ENCODE measurements at regions not wholly inside any gene's neighbourhood (a gene's known extent, or its start where the extent isn't known, plus 50 kb on each side); places are given as distances from the start of the nearest gene placed in this dataset.

DNA sequence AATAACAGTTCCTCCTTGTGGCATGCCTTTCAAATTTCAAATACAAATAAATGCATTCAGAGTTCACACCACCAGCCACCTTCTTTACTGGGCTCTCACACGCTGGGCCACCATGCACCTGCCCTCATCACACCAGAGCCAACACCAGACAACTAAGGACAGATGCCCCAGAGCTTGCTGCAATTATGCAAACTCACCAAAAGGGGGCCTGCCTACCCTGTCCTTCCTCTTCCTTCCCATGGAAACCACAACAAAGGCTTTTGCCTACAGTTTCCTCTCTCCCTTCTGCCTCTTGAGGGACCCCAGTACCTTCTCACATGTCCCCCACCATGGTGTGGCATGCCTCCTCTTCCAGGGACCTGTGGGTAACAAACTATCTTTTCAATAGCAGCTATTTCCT lies 1333.9 kb upstream of the TENM3 start:
- peak; percentile 13 for DNase-seq

DNA sequence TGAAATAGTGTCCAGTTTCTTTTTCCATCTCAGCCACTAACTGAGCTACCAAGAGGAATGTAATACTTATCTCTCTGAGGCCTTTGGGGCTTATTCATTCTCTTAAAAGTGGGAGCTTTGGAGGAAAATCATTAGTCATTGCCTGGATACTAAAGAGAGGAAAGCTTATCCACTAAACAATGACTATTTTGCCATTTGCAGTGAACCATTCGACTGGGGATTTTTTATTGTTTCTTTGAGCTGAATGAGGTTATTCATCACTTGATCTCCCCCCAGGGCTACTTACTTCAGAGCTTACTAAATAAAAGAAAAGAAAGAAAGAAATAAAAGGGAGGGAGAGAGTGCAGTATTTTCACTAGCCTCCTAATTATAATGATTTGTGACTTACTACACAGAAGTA lies 1329.5 kb upstream of the TENM3 start:
- DNase-seq, result peak; percentile 70

DNA sequence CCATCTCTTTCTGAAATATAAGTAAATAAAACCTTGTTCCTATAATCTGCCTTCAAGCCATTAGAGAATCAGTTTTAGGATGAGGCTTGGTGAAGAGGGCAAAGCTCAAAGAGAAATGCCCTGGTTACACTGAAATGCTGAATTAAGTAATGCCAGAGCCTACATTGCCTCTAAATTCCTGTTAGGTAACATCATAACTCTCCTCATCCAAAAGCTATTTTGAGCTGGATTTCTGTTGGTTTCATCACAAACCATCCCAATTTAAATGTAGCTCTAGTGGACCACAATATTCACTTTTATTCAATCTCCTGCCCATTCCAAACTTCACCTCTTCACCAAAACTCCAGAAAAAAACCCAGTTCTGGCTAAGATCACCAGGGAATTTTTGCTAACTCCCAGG lies 1319.7 kb upstream of the TENM3 start:
- peak; percentile 87 for DNase-seq

DNA sequence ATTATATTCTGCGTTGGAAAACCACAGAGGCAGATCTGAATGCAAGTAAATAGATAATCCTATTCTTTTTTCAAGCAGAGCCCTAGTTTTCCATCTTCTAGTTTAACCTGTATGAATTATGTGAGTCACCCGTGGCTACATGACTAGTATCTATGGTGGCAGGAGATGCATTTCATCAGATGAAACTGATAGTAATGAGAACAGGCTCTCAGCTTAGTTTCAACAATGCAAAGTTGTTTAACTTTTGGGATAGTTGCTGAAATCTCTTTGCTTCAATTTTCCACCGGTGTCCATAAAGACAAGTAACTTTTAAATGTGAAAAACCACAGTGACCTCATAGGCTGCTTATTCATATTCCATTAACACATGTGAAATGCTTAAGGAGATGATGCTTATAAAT lies 1317.4 kb upstream of the TENM3 start:
- peak; percentile 59 for DNase-seq

DNA sequence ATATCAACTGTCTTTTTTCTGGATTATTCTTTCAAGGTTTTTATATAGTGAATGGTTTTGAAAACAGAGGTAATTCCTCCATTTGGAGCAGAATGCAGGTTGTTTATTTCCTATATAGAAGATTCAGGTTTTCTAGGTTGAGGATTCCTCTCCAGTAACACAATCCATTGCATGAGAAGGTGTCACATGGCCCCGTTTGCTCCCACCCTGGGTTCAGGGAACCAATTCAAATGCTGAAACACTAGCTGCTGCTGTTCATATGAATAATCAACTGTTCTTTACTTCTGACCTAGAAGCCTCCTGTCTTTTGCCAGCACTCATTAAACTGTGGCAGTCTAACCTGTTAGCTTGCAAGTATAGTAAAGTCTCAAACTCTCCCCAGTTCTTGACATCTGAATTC lies 1316.9 kb upstream of the TENM3 start:
- no peak for DNase-seq

DNA sequence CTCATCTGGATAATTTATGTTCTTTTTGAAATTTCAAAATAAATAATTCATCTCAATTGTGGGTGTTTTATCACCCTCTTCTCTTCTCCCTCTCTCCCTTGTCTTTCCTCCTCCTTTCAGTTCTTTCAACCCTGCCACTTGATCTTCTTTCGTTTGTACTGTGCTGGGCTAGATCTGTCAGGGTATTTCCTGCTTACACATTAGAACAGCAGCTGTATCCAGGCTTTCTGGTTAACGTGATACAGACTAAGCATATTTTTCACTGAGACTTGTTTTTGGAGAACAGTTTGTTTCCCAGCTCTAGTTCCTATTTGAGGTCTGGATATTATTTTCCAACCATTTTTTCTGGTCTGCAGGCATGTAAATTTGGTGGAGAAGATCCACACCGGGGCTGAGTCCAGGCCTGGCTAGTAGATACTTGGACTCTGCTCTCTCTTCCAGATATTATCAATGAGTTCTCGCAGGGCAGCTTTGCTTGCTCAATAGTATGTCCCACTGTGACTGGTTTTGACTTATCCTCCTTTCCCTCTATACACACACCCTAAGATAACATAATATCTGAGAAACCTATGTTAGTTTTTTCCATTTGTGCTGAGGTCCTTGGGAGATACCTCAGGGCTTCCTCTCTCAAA lies 1310.7 kb upstream of the TENM3 start:
- no peak for DNase-seq

DNA sequence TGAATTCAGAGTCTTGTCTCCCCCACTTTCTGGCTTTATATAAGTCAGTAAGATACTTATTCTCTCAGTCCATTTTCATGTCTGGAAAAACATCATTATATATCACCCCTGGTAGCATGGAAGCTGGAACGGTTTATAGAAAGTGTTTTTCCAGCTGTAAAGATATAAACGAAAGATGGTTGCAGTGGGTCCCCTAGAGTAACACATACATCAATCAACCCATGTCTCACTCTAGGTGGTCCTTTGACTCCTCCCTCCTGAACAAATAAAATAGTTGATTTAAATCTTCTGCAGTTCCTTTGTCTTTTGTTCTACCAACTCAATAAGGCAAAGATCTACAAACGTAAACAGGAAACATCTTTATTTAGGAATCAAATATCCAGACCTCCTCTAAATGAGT lies 1306.1 kb upstream of the TENM3 start:
- DNase-seq, result no peak

DNA sequence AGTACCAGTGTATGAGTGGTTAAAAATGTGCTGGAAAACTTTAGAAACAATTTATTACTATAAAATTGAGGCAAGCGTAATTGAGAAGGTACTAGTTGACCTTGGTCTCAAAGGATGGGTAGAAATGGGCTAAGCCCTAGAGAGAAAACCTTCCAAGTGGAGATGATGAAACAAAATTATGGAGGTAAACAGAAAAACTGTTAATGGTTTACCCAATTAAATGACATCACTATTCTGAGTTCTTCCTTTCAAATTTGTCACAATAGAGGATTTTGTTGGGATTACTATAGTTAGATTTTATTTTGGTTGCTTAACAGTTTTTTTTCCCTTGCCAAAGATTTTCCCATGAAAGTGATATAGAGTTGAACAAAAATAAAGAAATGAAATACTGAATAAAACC lies 1302.5 kb upstream of the TENM3 start:
- DNase-seq, result no peak

DNA sequence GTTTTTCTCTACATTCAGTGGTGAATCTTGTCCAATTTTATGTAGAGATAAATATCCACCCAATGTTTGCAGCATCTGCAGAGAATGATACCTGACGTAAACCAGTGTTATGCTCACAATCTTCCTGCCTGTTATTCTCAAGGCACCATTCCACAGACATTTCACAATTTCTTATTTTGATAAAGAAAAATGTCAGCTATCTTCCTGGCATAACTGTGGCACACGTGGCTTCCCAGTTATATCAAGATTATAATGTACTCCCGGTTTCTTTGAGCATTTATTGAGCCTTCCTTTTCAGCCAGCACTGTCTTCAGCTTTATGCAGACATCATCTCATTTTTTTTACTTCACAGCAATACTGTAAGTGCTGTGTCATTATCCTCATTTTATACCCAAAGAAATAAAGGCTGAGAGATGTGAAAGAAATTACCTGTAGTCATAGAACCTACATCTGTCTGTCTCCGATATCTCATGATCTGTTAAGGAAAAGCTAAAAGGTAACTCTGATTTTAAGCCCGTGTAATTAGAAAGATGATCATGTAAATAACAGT lies 1300.8 kb upstream of the TENM3 start:
- DNase-seq, result no peak

DNA sequence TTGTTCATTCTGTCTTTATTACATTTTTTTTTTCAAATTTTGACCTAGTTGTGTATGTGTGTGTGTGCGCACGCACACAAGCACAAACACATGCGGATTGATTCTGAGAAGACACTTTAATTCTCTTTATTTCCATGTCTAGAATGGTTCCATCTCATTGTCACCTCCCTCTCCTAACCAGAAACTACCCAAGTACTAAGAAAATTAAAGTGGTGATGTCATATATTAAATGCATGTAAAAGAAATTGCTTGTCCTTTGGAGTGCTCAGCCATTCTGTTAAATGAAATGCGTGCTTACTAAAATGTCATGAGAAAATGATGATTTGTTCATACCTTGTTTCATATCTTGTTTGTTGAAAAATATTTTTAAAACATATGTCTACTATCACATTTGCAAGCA lies 1297.0 kb upstream of the TENM3 start:
- no peak for DNase-seq

DNA sequence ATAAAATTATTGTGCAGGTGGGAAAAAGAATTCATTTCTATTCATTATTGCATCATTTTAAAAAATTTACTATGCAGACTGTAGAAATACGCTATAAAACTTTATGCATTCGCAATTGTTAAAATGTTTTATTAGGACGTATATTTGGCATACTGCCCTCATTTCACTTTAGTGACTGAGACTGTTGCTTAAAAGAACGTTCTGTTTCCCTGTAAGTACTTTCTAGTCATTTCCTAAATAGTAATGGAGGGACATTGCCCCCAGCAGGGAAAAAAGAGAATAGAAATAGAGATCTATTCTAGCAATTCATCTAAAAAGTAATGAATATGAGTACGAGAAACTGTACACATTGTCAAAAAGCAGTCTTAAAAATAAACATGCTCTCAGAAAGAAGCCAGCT lies 1295.8 kb upstream of the TENM3 start:
- peak; percentile 47 for DNase-seq

DNA sequence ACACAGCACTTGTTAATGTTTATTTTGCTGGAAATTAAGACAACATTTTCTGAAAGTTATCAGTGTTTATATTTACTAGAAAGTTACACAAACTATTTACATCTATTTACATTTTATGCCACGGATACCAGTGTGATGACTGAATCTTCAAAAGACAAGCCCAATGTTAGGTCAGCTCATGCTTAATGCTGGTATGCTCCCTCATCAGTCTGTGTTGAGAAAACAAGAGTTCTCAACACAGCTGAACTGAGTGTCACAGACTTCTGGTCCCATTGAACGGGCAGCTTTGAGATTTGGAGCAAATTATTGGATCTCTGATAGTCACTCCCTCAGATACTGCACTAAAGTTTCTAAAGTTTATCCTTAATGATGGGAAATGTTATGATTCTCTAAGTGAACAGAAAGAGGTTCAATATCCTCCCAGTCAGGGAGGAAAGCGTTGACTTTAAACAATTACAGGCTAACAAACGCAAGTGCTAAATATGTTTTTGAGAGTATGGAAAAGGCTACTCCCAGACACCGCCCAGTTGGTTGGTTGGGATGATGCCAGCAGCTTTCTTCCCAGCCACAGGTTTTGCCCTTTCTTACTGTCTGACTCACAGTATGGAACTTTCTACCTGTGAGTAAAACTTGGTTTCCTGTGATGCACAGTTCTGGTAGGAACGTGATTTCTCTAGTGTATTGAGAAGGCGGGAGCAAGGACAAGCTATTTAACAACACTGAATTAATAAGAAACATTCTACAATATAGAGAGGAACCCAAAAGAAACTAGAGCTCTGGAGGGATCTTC lies 1293.6 kb upstream of the TENM3 start:
- no peak for DNase-seq

DNA sequence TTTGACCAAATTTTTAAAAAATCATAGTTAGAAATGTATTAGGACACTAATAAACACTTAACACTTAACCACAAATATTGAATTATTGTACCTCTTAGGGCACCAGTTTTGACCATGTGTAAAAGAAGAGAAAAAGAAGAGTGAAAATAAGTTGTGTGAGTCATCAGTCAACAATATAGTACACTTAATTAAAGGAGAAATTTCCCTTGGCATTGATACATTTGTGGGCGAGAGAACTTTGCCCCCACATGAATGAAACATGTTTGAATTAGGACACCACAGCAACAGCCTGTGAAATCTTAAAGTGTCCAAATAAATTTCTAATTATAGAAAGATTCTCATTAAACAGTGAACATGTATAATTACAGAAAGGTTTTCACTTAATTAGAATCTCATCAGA lies 1292.8 kb upstream of the TENM3 start:
- no peak for DNase-seq

DNA sequence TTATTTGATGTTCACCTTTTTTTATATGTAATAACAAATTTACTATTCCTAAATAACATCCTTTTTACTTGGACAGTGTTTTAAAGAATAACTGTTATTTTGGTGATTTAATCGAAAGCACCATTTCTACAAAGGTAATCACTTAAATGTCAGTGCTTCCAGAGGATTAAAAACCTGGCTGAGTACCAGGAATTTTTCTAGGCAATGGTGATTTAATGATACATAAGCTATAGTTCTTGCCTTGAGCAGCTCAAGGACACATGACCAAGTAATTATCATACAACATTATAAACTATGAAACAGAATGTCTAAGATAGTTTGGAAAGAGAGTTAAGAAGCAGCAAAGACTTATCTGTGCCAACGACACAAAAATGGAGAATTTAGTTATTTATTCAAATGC lies 1291.9 kb upstream of the TENM3 start:
- no peak for DNase-seq

DNA sequence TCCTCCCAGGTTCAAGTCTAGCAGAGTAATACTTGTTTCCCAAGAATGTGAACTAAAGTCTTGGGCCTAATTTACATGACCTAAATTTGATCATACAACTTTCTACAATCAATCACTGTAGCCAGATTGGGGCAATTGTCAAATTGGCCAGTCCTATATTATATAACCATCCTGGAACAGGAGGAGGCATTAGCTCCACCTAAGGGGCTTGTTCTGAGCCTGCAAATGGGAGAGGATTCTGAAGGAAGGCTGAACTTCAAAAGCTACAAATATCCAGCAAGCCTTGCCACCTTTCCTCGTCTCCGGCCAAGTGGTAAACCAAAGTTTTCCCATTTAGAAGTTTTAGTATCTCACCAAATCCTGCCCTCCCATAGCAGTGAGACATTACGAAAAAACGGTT lies 1289.6 kb upstream of the TENM3 start:
- no peak for DNase-seq

DNA sequence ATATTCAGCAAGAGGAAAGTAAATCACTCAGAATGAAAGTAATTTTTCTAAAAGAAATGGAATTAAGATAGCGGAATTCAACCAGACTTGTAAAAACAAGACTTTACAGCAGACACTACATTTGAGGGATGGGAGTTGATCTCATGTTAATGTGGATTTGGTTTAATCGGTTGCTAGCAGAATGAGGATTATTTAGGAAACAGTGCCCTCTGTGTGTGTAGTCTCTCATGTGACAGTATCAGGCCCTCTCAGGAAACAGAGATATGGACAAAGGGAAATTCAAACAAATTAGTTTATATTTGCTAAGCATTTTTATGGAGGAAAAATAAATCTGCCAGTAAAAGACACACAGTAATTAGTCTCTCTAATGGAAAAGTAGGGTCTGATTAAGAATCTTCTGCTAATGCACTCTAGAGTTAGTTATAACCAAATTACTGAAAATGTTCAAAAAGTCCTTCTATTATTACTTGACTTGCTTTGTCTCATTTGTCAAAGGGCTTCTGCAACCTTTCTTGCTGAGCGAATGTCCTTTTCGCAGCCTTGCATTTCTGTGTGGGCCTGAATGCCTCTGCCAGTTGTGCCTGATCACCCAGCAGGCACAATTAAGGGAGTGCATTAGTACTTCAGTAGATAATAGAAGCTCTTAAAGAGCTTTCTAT lies 1282.3 kb upstream of the TENM3 start:
- DNase-seq, result no peak

DNA sequence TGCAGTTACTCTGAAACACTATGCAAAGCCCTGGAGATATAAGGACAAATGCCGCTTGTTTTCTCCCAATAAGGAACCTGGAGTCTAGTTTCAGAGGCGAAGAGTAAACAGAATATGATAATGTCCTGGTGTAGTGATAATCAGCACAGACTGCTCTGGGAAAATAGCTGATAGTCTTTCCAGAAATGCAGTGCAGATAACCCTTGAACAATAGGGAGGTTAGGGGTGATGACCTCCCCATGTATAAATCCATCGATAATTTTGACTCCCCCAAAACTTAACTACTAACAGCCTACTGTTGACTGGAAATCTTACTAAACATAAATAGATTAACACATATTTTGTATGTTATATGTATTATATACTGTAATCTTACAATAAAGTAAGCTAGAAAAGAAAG lies 1280.9 kb upstream of the TENM3 start:
- DNase-seq, result no peak

DNA sequence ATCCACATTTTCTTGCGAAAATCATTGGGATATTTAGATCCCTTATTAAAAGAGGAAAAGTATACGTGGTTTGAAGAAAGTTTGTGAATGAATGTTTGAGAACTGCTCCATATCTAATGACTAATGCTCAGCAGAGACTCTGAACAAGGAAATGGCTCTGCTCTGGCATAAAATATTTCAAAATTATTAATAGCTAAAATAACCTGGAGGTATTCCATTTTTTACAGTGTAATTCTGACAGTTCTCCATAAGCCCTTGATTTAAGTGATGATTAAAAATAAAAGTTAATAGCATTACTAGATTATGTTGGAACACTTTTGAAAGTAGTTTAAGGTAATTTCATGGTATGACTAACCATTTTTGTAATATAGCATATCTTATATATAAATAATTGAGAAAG lies 1276.9 kb upstream of the TENM3 start:
- no peak for DNase-seq

DNA sequence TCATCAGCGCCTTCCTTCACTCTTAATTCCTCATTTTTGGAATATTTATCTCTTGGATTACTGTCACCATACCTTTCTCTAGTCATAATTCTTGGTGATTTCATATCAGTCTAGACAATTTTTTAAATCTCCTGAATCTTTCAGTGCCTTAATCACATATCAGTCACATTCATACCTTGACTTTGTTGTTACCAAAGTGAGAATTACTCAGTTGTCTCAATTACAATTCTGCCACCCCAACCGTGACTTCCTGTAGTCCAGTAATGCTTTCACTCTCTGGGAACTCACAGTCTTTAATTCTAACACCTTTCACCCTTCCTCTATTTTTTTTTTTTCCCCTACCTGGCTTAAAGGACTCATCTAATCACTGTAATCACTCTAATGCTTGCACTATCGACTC lies 1275.3 kb upstream of the TENM3 start:
- DNase-seq, result no peak

DNA sequence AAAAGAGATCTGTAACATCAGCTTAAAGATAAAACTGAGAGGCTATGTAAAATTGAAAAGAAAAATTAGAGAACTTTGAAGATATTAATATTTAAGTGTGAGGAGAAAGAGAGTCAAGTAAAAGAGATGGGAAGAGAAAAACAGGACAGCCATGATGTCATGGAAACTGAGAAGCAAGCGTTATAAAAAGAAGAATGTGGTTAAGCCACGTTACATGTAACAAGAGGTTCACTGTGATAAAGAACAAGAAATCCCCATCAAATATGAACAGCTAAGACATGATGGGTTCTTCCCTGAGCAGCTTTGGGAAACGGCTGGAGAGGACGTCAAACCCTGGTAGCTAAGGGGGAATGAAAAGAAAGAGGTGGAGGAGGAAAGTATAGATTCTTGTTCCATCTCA lies 1269.3 kb upstream of the TENM3 start:
- no peak for DNase-seq

DNA sequence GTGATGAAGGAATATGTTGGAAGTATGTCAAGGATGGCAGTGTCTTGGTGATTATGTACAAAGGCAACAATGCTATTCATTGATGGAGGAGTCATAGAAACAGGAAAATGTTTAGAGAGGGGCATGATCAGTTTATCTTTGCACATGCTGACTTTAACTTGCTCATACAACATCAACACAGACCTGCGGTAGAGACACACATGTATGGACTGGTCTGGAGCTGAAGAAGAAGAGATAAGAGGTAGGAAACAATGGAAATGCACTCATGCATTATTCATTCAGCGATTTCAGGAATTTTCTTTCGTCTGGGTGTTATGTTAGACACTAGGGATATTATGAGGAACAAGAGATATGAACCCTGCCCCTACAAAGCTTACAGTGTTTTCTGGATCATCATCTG lies 1252.3 kb upstream of the TENM3 start:
- no peak for DNase-seq

DNA sequence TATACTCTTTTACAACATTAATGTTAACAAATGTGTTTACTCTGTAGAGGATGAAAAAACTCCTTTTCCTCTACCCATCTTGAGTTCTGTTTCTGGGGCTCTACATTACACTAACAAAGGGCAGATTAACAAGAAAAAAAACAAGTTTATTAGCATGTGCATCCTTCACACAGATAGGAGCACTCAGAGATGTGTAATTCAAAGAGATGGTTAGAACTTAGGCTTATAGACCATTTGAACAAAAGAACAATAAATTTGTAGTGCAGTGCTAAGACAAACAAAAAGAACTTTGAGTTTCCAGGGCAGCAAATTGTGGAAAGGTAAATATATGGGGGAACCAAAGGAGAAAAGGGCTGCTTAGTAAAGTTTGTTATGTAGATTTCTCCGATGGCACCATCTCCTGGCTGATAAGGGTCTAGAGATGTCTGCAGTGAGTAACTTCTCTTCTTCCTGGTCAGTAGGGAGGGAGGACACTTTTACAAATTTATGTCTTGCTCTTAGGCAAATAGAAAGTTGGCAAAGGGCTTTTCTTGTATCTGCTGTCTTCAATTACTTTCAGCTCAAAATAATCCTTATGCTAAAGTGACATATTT lies 1249.9 kb upstream of the TENM3 start:
- DNase-seq, result no peak

DNA sequence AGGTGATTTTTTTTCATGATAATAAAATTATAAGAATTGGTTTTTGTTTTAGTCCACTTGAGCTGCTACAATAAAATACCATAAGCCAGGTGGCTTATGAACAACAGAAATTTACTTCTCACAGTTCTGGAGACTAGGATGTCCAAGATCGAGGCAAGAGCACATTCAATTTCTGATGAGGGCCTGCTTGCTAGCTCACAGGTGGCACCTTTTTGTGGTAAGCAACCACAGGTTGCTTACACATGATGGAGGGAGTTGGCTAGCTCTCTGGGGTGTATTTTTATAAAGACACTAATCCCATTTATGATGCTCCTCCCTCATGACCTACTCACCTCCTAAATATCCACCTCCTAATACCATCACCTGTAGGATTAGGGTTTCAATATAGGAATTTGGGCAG lies 1248.5 kb upstream of the TENM3 start:
- DNase-seq, result no peak

DNA sequence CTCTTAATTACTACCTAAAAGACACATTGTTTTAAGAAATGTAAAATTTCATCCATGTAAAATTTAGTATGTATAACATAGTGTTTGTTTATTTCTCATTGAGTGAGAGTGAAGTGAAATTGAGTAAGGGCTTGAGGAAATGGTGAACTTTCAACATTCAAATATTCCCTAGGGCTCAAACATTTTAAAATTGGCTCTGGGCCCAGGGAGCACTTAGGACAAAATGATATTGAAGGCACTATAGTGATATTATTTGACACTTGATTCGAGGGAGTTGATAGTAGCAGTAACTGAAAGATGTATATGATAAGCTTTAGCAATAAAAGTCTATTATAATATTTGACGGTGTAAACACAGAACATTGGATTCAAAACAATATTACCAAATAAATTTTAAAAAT lies 1244.0 kb upstream of the TENM3 start:
- no peak for DNase-seq

All from fibroblast of skin of right quadriceps (primary cell).